SU-DHL-6 (cell line): ENCODE measurements at regions not wholly inside any gene's neighbourhood (a gene's known extent, or its start where the extent isn't known, plus 50 kb on each side); places are given as distances from the start of the nearest gene placed in this dataset.

Experiments used
- H2AFZ ChIP-seq: fragments of 200-600 bp; sonication (generic); 2 replicates; pipeline ENCODE4 v1.6.1; 2014; ENCODE audit warnings: low read depth, mild to moderate bottlenecking, moderate library complexity, mixed read lengths, antibody characterized with exemption, low read length; ENCODE audit not compliant: severe bottlenecking
- H3F3A ChIP-seq: fragments of 200-600 bp; shearing (Covaris generic); 2 replicates; pipeline ENCODE4 v1.6.0; 2016; ENCODE audit warnings: antibody characterized with exemption, mild to moderate bottlenecking; ENCODE audit not compliant: insufficient read depth
- H3K27ac ChIP-seq: fragments of 200-600 bp; sonication (generic); 2 replicates; pipeline ENCODE4 v1.5.1; 2016; ENCODE audit warnings: low read depth, mild to moderate bottlenecking, low read length, moderate library complexity, mixed read lengths
- H3K27me3 ChIP-seq: fragments of 200-600 bp; sonication (generic), shearing (Covaris generic); 2 replicates; pipeline ENCODE4 v1.6.0; 2014; ENCODE audit warnings: mild to moderate bottlenecking, low read length
- H3K36me3 ChIP-seq: fragments of 200-600 bp; sonication (generic); 2 replicates; pipeline ENCODE4 v1.6.1; 2014; ENCODE audit warnings: mild to moderate bottlenecking, low read length, mixed read lengths
- H3K4me2 ChIP-seq: fragments of 300-600, 200-600 bp; shearing (Covaris generic), sonication (generic); 2 replicates; pipeline ENCODE4 v1.6.0; 2014; ENCODE audit warnings: low read length, low read depth, mild to moderate bottlenecking; ENCODE audit not compliant: poor library complexity, severe bottlenecking
- H3K4me3 ChIP-seq: fragments of 200-600 bp; sonication (generic); 2 replicates; pipeline ENCODE4 v1.5.1; 2014; ENCODE audit warnings: antibody characterized with exemption, low read length, mild to moderate bottlenecking, mixed read lengths; ENCODE audit not compliant: insufficient read depth, poor library complexity, severe bottlenecking
- H3K79me2 ChIP-seq: fragments of 200-600 bp; sonication (generic); 2 replicates; pipeline ENCODE4 v1.6.1; 2014; ENCODE audit warnings: mild to moderate bottlenecking, low read length, moderate library complexity; ENCODE audit not compliant: insufficient read depth
- H3K9ac ChIP-seq: fragments of 200-600 bp; sonication (generic); 2 replicates; pipeline ENCODE4 v1.7.0; 2014; ENCODE audit warnings: mild to moderate bottlenecking, low read length
- H3K9me2 ChIP-seq: fragments of 200-600 bp; sonication (generic); replicated peaks from 2 replicates; pipeline ENCODE4 v1.6.1; 2014; ENCODE audit warnings: low read length; ENCODE audit not compliant: insufficient read depth
- H3K9me3 ChIP-seq: fragments of 200-600 bp; sonication (generic); 2 replicates; pipeline ENCODE4 v1.6.1; 2014; ENCODE audit warnings: low read length, mixed read lengths; ENCODE audit not compliant: insufficient read depth
- H4K20me1 ChIP-seq: fragments of 200-600 bp; sonication (generic); 2 replicates; pipeline ENCODE4 v1.6.1; 2014; ENCODE audit warnings: low read depth, mild to moderate bottlenecking, antibody characterized with exemption, low read length, moderate library complexity, mixed read lengths
- EZH2phosphoT487 ChIP-seq: fragments of 200-600 bp; sonication (generic), shearing (Covaris generic); conservative IDR thresholded peaks from 2 replicates; pipeline ENCODE4 v1.6.1; 2018; ENCODE audit warnings: mild to moderate bottlenecking, antibody characterized with exemption, low read length, moderate library complexity, mixed read lengths
- TF ChIP-seq, protein P1 (sequence below): fragments of 200-600 bp; sonication (generic); IDR thresholded peaks from one replicate; pipeline ENCODE4 v1.5.1; 2017; ENCODE audit warnings: antibody characterized with exemption, mild to moderate bottlenecking, low read length, moderate library complexity; ENCODE audit not compliant: insufficient read depth, poor library complexity, severe bottlenecking

DNA sequence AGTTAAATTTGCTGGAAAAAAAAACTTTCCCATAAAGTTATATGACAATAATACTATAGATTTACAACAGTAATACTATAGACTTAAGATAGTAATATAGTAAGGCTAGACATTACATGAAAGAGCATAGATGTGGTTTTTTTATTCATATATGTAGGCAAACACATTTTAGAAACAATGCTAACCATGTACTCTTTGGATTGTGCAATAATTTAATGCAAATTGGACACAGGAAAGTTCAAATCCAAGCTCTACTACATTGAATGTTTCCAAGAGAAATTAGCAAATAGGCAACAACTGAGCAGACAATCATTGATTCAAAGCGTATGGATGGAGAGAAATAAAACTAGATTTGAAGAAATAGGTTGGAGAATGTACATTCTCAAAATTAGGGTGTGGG is 469.2 kb downstream of the CNTN3 start:
- TF ChIP-seq, protein P1, sequence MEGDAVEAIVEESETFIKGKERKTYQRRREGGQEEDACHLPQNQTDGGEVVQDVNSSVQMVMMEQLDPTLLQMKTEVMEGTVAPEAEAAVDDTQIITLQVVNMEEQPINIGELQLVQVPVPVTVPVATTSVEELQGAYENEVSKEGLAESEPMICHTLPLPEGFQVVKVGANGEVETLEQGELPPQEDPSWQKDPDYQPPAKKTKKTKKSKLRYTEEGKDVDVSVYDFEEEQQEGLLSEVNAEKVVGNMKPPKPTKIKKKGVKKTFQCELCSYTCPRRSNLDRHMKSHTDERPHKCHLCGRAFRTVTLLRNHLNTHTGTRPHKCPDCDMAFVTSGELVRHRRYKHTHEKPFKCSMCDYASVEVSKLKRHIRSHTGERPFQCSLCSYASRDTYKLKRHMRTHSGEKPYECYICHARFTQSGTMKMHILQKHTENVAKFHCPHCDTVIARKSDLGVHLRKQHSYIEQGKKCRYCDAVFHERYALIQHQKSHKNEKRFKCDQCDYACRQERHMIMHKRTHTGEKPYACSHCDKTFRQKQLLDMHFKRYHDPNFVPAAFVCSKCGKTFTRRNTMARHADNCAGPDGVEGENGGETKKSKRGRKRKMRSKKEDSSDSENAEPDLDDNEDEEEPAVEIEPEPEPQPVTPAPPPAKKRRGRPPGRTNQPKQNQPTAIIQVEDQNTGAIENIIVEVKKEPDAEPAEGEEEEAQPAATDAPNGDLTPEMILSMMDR = no peak
- no peak for TF ChIP-seq EZH2phosphoT487
- Histone ChIP-seq H3K9me3 (no peaks in the 10 kb centered on the region), H3K4me3 (no peak overlapping the region), H3K27me3 (no peaks in the 10 kb centered on the region), H3K9me2 (no peaks in the 10 kb centered on the region), H4K20me1 (no peaks in the 10 kb centered on the region), H3F3A (no peaks in the 10 kb centered on the region), H3K79me2 (no peaks in the 10 kb centered on the region), H3K9ac (no peak overlapping the region), H3K36me3 (no peaks in the 10 kb centered on the region), H3K27ac (no peak overlapping the region), H3K4me2 (no peak overlapping the region), H2AFZ (no peak overlapping the region)

DNA sequence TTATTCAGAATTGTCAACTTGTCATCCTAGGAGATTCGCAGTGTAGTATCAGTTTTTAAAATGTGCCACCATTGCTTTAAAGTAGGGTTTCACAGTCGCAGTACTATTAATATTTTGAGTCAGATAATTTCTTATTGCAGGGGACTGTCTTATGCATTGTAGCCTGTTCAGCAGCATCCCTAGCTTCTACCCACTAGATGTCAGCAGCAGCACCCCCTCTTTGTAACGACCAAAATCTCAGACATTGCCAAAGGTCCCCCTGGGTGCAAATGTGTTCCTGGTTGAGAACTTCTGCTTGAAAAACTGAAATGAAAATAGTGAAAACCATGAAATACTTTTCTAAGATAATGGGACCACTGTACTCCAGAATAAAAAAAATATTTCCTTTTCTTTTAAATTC is 474.8 kb downstream of the CNTN3 start:
- Histone ChIP-seq H2AFZ (no peak overlapping the region), H3K4me3 (no peak overlapping the region), H3K79me2 (no peaks in the 10 kb centered on the region), H3K9me2 (no peaks in the 10 kb centered on the region), H3K27ac (no peak overlapping the region), H3K9ac (no peak overlapping the region), H3K9me3 (no peaks in the 10 kb centered on the region), H3K27me3 (no peaks in the 10 kb centered on the region), H3K4me2 (no peak overlapping the region), H3K36me3 (no peaks in the 10 kb centered on the region), H4K20me1 (no peaks in the 10 kb centered on the region), H3F3A (no peaks in the 10 kb centered on the region)
- TF ChIP-seq EZH2phosphoT487 = no peak
- TF ChIP-seq, protein P1 = no peak

DNA sequence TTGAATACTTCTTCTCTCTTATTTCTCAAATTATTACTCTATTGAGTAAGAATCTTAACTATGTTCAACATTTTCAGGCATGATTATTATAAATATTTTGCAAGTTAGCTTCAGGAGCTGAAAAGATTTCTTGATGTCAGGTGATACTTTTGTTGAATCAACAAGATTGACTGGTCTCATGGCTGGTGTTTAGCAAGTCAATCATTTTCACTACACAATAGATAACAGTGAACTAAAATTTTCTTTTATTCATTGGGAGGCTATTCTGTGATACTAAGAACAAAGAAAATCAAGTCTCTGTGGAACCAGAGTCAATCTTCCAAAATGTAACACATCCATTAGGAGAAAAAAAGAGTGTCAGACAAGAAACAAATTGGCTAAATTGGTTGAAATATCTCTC is 476.7 kb downstream of the CNTN3 start:
- H2AFZ ChIP-seq = no peak overlapping the region
- H4K20me1 ChIP-seq = no peaks in the 10 kb centered on the region
- H3K4me3 ChIP-seq = no peak overlapping the region
- H3K27ac ChIP-seq = no peak overlapping the region
- H3F3A ChIP-seq = no peaks in the 10 kb centered on the region
- no peaks in the 10 kb centered on the region for H3K36me3 ChIP-seq
- H3K9me2 ChIP-seq = no peaks in the 10 kb centered on the region
- H3K9me3 ChIP-seq = no peaks in the 10 kb centered on the region
- no peak overlapping the region for H3K9ac ChIP-seq
- no peak for TF ChIP-seq EZH2phosphoT487
- TF ChIP-seq, protein P1 = no peak
- no peak overlapping the region for H3K4me2 ChIP-seq
- H3K27me3 ChIP-seq = no peaks in the 10 kb centered on the region
- no peaks in the 10 kb centered on the region for H3K79me2 ChIP-seq
